Renal pelvis (tissue), 1 donor: ENCODE measurements at regions not wholly inside any gene's neighbourhood (a gene's known extent, or its start where the extent isn't known, plus 50 kb on each side); places are given as distances from the start of the nearest gene placed in this dataset.
"Not testable (repeated sequence)": the region's sequence is repeated elsewhere in the genome, so short reads cannot be mapped to it uniquely, and the experiment has no call there.

Source experiments
- DNase-seq: peaks from one replicate; pipeline ENCODE4 v3.0.0-alpha.2; 2013

GRCh38 chr18:60202708-60203107, 169.9 kb downstream of the MC4R start:
- no peak for DNase-seq

- no peak for DNase-seq
These were observed 172.0 kb downstream of the MC4R start for GRCh38 chr18:60200558-60200957.

GRCh38 chr18:60199505-60199904, 173.1 kb downstream of the MC4R start:
- DNase-seq = no peak

- DNase-seq = peak; percentile 39
These were observed 174.7 kb downstream of the MC4R start for GRCh38 chr18:60197671-60198462.

GRCh38 chr18:60196836-60197606, 175.6 kb downstream of the MC4R start:
- DNase-seq = no peak

- no peak for DNase-seq
These were observed 178.8 kb downstream of the MC4R start for GRCh38 chr18:60193780-60194179.

GRCh38 chr18:60191926-60192325, 180.6 kb downstream of the MC4R start:
- DNase-seq = no peak

GRCh38 chr18:60189856-60190255, 182.7 kb downstream of the MC4R start:
- no peak for DNase-seq

GRCh38 chr18:60188958-60189357, 183.6 kb downstream of the MC4R start:
- DNase-seq = no peak

GRCh38 chr18:60182223-60182622, 190.4 kb downstream of the MC4R start:
- no peak for DNase-seq

GRCh38 chr18:60180671-60181070, 191.9 kb downstream of the MC4R start:
- DNase-seq = no peak

- DNase-seq = not testable (repeated sequence)
These were observed 194.4 kb downstream of the MC4R start for GRCh38 chr18:60178224-60178623.

- DNase-seq = no peak
These were observed 196.3 kb downstream of the MC4R start for GRCh38 chr18:60176259-60176658.

- no peak for DNase-seq
These were observed 197.7 kb downstream of the MC4R start for GRCh38 chr18:60174832-60175231.

GRCh38 chr18:60172030-60172429, 200.5 kb downstream of the MC4R start:
- no peak for DNase-seq

- no peak for DNase-seq
These were observed 209.0 kb downstream of the MC4R start for GRCh38 chr18:60163622-60164021.

- no peak for DNase-seq
These were observed 210.2 kb downstream of the MC4R start for GRCh38 chr18:60162388-60162787.

- no peak for DNase-seq
These were observed 214.8 kb downstream of the MC4R start for GRCh38 chr18:60157810-60158209.

- no peak for DNase-seq
These were observed 219.2 kb downstream of the MC4R start for GRCh38 chr18:60153376-60153775.

GRCh38 chr18:60149316-60149715, 223.3 kb downstream of the MC4R start:
- DNase-seq = no peak

- DNase-seq = no peak
These were observed 225.3 kb downstream of the MC4R start for GRCh38 chr18:60147323-60147722.

GRCh38 chr18:60146220-60146960, 226.2 kb downstream of the MC4R start:
- DNase-seq = no peak

GRCh38 chr18:60145776-60146175, 226.8 kb downstream of the MC4R start:
- no peak for DNase-seq
